CD4-positive, alpha-beta T cell treated with Interleukin-17A for 1 hour (primary cell): ENCODE measurements at regions not wholly inside any gene's neighbourhood (a gene's known extent, or its start where the extent isn't known, plus 50 kb on each side); places are given as distances from the start of the nearest gene placed in this dataset.

Source experiments
- DNase-seq: peaks from one replicate; pipeline ENCODE4 v3.0.0-alpha.2; 2020

DNA sequence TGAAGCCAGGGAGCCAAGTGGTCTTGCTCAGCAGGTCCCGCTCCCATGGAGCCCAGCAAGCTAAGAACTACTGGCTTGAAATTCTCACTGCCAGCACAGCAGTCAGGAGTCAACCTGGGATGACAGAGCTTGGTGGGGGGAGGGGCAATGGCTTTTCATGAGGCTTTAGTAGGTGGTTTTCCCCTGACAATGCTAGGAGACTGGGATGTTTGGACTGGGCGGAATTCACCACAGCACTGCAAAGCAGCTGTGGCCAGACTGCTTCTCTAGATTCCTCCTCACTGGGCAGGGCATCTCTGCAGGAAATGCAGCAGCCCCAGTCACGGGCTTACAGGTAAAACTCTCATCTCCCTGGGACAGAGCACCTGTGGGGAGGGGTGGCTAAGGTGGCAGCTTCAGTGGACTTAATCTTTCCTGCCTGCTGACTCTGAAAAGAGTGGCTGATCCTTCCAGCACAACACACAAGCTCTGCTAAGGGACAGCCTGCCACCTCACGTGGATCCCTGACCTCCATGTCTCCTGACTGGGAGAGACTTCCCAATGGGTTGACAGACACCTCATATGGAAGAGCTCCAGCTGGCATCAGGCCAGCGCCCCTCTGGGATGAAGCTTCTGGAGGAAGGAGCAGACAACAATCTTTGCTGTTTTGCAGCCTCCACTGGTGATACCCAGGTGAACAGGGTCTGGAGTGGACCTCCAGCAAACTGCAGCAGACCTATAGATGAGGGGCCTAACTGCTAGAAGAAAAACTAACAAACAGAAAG lies 349.7 kb upstream of the ST6GAL2 start:
- no peak for DNase-seq

DNA sequence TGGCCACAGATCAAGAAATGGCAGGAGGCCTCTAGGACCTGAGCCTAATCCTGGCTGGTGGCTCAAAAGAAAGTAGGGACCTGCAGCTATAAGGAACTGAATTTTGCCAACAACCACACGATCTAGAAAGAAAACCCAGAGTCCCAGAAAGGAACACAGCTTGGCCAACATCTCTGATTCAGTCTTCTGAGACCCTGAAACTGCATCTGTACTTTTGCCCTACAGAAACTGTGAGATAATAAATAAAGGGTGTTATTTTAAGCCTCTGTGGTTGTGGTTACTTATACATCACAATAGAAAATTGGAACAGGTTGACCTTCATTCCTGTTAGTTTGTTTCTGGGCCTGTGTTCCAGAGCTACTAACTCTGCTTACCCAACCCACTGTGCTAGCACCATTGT lies 356.8 kb upstream of the ST6GAL2 start:
- DNase-seq = no peak

DNA sequence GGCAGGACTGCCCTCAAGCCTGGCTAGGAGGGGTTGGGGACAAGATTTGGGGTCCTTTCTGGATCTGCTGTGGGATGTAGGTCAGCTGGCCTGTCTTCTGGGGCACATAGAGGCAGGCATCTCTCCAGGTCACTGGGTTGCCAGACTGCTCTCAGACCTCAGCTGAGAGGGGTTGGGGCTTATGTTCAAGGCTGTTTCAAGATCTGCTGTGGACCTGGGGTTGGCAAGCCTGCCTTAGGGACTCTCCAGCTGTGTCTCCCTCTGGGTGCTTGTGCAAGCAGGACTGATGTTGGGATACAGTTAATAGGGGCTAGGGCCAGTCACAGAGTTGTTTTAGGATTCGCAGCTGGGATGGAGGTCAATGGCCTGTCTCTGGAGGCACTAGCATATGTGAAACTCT lies 363.0 kb upstream of the ST6GAL2 start:
- DNase-seq = no peak

DNA sequence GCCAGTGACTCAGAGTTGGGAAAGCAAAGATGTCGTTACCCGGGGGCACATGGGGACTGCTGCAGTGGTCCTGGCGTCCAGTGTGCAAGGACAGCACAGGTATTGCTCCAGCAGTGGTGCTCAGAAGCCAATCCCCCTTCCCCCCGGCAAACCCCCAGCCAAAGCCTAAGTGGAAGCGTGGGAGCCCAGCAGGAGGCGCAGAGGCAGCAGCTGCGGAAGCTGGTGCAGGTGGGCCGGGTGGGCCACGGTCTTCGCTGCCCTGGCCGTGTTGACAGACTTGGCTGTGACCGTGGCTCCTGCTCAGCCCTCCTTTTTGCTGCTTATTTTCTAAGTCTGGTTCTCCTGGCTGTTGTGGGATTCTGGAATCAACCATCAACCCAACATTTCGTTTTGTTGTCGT lies 369.8 kb upstream of the ST6GAL2 start:
- no peak for DNase-seq

DNA sequence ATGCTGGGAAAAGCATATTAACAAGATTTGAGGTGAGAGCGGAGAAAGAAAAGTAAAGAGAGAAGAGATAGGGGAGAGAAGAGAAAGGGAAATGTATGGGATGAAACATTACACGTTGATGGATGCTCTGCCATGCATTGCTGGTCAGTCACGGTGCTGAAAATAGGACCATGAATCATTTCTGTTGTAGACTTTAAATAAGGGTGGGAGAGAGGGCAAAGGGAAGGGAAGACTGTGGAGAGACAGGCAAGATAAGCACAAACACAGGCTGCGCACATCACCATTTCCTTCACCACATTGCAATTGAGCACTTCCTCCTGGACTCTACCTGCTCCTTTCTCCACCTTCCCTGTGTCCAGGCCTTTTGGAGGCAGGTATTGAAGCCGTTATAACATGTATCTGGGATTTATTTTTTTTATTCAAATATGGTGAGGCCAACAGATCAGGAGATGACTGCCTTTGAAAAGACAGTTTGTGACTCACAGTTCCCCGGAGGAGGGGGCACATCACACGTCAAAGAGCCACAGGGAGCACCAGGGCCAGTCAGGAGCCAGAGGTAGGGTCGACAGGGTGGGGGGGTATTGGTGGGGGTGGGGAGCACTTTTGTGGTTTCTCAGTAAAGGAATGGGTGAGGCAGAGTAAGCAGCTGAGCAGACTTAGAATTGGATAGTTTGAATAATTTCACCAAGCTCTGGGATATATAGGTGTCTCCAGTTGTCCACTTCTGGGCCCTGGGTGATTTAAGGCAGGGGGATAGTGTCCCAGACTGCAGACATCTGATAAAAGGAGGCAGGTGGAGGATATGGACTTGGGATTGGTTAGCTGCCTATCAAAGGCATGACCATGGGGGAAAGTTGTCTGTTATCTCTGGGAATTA lies 372.8 kb upstream of the ST6GAL2 start:
- DNase-seq = no peak

DNA sequence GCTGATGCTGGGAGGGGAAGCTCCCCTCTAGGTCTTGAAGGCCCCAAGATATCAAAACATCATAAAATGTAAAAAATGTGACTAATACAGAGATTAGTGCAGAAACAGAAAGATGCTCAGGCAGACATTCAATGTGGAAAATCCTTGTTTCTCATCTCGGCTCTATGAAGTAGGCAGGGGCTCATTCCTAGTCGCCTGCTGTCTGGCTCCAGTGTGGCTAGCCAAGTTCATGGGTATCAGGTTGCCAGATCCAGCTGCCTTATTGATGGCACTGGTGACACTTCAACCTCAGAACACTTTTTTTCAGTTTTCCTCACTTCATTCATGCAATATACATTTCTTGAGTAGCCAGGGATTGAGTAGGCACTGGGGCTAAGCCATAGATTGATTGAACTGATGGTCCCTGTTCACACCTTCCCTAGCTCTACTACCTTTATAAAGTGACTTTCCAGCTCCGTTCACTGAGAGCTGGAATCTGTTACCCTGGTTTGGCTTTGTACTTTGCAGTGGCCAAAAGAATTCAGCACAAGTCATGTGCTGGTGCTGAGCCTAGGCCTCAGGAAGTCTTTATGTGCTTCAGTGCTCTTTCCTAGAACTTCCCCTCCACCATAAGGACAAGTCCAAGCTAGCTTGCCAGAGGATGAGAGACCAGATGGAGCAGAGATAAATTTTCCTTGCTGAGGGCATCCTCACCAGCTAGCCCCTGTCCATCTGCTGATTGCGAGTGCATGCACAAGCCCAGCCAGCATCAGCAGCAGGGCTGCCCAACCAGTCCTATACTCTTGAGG lies 373.6 kb upstream of the ST6GAL2 start:
- no peak for DNase-seq

DNA sequence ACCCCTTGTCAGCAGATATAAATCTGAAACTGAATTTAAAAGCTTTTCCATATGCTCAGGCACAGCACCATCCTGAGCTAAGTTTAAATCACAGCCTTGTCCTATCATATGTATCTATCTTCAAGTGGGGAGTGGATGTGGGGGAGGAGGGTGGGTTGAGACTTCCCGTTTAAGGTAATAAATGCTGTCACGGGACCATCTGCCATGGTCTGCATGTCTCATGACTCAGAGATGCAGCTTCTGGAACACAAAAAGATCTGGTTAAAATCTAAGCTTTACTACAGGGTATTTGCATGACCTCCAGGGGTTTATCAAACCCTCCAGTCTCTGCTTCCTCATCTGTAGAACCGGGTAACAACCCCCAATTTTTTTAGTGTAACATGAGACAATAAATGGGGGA lies 377.7 kb upstream of the ST6GAL2 start:
- no peak for DNase-seq

DNA sequence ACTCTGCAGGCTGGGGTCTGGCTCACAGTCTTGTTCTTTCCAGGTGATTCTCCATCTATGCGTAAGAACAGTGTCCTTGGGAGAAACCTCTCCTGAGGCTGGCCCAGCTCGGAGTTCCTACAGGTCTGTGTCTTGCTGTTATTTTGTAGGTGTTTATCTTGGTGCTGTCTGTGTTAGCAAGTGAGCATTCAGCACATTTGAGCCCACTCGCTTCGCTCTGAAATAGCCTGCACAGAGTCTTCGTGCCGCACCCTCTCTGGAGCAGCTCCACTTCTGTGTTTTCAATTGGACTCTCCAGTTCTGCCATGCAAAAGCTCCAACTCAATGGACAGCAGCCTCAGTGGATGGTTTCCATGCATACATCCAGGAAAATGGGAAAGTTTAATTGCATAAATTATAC lies 378.2 kb upstream of the ST6GAL2 start:
- DNase-seq = no peak

DNA sequence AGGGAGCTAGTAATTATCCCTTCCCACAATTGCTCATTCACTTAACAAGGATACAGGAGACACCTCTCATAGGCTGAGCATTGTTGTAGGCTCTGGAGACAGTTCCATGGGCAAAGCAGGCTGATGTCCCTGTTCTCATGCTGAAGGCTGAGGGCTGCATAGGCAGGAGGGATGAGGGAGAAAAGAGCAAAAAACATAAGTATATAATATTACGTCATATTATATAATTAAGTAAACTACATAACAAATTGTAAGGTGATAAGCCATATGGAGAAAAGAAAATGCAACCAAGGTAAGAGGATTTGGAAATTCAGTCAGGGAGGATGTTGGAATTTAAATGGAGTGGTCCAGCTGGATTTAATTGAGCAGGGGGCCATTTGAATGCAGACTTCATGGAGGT lies 380.6 kb upstream of the ST6GAL2 start:
- DNase-seq = no peak

DNA sequence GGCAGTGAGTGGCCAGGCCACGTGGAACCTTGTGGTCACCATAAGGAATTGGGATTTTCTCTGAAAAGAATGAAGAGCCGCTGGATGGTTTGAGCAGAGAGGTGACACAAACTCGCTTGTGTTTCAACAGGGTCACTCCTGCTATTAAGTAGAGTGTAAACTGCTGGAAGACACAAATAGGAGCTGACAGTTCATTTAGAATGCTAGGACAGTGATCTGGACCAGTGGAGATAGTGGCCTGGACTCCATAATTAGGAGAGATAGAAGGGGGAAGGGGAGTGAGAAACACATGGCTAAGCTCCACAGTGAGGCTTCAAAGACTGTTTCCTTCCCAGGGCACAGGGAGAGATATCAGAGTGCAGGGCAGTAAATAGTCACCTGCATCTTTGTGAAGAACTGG lies 381.1 kb upstream of the ST6GAL2 start:
- no peak for DNase-seq

DNA sequence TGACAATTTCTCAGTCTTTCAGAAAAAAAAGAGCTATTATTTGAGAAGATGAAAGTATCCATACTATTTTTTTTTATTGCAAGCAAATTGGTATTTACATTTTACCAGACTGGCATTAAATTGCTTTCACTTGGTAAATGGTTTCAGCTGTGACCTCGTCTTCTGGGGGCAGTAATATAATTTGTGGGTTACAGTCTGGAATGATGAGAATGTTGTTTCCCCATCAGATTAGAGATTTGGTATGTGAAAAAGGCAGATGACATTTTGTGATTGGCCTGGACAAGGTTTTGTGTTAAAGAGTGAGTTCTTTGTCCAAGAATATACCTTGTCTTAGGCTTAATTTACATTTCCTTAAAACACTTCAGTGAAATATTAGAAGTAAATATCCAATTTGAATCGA lies 390.1 kb upstream of the ST6GAL2 start:
- no peak for DNase-seq

DNA sequence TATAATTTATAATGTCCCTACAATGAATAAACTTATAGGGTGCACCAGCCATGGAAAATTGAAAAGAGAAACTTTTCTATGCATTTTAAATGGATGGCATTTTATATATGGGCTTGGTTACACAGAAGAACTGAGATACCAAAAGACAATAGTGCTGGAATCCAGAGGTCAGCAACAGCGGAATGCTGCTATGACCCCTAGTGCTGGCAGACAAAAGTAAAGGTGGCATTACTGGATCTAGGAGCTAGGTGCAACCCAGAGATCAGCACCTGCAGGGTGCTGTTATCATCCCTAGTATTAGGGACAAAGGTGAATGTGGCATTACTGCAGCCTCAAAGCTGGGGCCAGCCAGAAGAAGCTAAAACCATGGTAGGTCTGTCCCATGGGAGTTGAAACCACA lies 392.7 kb upstream of the ST6GAL2 start:
- DNase-seq = no peak

DNA sequence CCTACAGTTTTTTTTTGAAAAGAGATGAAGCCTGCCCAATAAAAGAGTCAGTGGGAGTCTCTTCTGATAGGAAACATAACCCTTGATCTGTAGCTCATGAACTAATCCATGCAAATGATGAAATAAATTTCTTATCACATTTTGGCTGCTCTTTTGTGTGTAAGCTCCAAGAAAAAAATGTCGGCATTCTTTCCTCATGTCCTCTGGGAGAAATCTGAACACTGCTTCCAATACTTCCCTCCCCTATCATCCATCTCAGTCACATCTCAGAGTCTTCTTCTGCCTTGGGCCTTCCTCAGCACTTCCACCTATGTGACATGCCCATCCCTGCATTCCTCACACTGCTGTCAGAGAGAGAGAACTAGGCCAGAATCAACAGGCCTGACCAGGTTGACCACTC lies 395.7 kb upstream of the ST6GAL2 start:
- no peak for DNase-seq

DNA sequence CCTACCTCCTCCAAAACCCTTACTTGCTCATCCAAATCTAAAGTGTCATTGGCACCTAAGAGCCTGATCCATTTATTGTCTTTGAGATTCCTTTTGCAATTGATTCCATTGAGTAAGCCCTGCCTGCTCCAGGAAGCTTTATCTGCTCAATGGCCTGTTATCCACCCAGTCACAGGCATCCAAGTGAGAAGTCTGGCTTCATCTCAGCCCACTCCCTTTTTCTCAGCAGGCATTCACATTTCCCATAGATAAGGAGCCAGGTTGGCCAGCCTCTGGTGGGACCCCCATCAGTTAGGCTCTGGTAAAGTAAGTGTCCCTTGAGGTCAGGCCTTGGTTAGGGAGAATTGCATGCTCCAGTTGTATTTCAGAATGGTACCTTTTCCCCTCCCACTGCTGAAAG lies 396.2 kb upstream of the ST6GAL2 start:
- DNase-seq = no peak

DNA sequence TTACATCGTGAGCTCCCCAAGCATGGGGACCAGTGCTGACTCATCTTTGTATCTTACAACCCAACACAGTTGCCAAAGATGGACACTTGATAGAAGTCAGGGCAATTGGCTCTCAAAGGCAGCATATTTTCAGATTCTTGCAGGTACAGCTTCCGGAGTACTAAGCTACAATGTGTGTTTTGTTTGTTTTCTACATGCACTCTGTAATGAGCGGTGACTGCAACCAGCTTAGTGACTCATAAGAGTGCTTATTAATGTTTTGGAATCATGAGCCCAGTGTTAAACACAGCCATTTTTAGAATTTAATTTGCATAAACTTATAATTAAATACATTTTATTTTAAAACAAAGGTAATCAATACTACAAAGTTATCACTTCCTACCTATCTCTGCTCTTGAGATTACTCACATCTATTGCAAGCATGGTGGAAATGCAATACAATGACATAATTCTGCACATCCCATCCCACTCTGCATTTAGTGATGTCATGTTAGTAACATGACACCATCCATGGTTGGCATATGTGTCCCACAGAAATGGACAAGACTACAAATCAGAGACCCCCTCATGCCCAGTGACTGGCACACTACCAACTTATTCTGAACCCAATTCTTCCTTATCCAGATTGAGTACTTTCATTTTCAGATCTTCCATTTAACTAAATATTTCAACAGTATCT lies 399.8 kb upstream of the ST6GAL2 start:
- no peak for DNase-seq

DNA sequence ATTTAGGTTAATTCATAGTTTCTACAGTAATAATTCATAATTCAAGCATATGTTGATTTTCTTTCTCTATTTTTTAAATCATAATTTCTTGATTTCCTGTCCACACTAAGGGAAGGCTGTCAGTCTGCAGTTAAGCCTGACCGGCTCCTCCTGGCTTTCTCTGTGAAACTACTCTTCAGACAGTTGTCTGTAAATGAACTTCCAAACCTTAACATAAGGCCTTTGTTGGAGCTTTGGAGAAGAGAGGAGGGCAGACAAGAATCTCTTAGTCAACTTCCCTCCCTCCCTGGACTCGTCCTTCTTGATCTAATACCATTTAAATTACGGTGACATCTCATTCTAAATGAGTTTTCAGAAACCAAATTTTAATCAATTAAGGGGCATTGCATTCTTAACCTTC lies 404.1 kb upstream of the ST6GAL2 start:
- no peak for DNase-seq

DNA sequence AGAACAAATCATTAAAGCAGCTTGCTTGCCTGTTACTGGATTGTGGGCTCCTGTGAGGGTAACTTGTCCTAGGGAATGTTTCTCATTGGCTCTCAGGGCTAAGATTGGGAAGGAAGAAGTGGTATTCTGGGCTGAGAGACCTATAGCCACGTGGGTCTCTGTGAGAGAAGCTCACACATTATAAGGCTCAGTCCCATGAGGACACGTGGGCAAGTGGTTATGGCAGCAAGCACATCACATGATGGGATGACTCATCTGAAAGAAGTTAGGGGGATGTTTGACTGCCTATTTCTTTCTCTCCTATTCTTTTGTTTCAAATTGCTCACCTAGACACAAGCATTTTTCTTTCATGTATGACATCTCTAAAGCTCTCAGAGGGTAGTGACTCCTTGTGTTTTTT lies 418.0 kb upstream of the ST6GAL2 start:
- DNase-seq = no peak

DNA sequence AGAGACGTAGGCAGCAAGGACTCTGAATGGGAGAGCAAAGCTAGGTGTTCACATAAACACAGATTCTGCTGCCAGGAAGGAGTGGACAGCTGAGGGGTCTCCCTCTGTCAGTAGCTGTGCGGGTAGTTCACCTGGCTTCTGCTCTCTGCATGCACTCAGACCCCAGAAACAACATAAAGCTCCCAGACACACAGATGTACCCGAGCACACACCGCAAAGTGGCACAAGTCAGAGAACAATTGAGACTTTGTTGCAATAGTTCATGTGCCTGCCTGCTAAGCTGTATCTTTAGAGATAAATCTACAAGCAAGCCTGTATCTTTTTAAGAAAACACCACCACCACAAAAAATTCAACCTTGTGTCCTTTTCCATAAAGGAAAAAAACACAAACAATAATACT lies 420.0 kb upstream of the ST6GAL2 start:
- no peak for DNase-seq

DNA sequence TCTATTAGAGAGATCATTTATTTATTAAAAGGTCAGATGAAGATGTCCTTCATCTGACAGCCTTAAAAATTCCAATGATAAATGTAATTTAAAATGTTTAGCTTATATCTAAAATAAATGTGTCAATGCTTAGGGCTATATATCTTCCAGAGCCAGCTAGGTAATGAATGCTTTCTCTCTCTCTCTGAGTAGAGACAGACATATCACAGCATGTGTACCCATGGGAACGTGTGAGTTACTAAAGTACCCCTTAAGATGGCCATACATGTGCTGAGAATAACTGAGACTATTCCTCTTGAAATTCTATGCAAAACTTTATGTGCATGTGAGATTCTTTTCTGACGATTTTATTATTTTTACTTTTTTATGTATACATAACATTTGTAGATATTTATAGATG lies 420.9 kb upstream of the ST6GAL2 start:
- DNase-seq = no peak

DNA sequence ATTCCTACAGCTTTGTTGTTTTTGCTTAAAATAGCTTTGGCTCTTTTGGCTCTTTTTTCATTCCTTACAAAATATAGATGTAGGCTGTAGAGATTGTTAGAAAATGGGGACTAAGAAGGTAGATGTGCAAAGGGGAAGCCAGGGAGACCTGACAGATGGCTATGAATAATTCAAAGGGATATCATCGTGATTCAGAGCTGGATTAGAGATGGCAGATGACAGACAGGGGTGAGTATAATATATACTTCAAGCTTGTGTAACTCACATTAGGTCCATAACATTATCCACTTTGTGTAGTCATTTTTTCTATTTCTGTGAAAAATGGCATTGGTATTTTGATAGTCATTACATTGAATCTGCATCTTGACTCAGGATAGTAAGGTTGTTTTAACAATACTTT lies 422.9 kb upstream of the ST6GAL2 start:
- DNase-seq = no peak

DNA sequence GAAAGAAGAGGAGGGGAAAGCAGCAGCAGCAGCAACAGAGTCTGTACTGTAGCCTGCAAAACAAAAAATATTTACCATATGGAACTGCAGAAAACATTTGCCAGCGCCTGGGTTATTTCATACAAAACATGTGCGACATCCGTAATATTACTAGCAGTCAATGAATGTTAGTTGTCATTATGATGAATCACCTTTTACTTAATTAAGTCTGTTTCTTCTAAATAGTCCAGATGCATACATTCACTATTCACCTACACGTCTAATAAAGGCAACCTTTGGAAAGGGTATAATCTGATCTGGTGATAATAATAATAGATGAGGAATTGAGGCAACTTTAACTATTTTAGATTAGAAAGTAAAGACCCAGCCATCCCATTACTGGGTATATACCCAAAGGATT lies 426.3 kb upstream of the ST6GAL2 start:
- DNase-seq = no peak

DNA sequence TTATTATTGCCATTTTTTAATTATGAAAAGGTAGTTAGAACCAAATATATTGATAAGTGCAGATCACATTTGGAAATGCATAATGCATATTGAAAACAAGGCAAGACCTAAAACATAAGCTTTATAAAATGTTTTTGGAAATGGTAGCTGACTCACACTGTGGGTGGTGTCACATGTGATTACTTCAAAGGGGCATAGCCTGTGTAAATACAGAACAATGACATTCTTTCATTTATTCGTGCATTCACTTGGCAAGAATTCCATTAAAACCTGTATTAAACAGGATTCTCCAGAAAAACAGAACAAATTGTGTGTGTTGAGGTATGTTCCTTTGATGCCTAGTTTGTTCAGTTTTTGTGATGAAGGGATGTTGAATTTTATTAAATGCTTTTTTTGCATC lies 427.3 kb upstream of the ST6GAL2 start:
- DNase-seq = no peak

DNA sequence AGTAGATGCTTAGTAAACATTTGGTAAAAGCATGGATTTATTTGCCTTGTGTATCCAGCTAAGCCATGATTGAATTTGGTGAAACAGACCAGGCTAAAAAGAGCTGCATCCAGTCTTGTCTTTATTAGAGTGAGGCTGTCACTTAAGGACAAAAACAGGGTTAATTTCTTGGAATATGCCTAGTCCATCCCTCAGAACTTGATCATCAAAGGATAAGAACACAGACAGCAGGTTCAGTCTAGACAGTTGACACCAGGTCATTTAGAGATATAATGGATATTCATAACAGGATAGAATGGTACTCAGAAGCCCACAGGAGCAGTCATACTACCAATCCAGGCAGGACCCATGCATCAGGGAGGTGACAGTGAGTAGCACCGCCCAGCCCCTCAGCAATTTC lies 434.9 kb upstream of the ST6GAL2 start:
- DNase-seq = no peak
